ENCODE measurements at regions not wholly inside any gene's neighbourhood (a gene's known extent, or its start where the extent isn't known, plus 50 kb on each side); places are given as distances from the start of the nearest gene placed in this dataset.
"Not testable (repeated sequence)": the region's sequence is repeated elsewhere in the genome, so short reads cannot be mapped to it uniquely, and the experiment has no call there.

GRCh38 chr5:8714861-8715260 lies 831.0 kb downstream of the SEMA5A start:
- DNase-seq (ENCODE audit: low spot score): no peak

DNA sequence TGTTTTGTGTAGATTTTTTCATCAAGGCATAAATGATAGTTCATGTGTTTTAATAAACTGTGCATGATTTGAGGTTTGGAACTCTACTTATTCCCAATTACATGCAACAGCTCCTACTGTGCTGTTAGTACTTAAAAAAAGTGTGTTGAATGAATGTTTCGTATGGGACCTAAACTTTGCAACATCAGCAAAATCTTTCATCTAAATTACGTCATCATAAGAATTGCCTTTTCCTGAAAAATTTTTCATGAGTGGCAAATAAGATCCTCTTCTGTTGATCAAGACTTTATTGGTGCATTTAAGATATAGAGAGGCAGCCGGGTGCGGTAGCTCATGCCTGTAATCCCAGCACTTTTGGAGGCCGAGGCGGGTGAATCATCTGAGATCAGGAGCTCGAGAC lies 826.1 kb downstream of the SEMA5A start:
- no peak for DNase-seq (ENCODE audit: low spot score)

GRCh38 chr5:8720506-8720905 lies 825.4 kb downstream of the SEMA5A start:
- DNase-seq (ENCODE audit: low spot score): no peak

DNA sequence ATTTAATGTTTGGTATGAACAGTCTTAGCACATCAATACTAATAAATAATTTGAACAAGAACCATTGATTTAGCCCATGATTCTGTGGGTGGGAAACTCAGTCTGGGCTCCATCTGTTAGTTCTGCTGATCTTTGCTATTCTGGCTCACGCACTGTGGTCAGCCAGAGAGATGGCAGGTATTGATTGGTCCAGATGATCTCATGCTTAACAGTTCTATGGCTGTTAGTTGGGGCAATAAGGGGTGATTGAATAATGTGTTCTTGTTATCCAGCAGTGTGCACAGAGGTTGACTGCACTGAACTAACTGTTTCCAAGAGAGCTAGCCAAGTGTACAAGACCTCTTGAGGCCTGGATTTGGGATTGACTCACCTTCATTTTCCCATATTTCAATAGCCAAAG lies 824.3 kb downstream of the SEMA5A start:
- no peak for DNase-seq (ENCODE audit: low spot score)

GRCh38 chr5:8726383-8727036 lies 819.4 kb downstream of the SEMA5A start:
- no peak for DNase-seq (ENCODE audit: low spot score)

DNA sequence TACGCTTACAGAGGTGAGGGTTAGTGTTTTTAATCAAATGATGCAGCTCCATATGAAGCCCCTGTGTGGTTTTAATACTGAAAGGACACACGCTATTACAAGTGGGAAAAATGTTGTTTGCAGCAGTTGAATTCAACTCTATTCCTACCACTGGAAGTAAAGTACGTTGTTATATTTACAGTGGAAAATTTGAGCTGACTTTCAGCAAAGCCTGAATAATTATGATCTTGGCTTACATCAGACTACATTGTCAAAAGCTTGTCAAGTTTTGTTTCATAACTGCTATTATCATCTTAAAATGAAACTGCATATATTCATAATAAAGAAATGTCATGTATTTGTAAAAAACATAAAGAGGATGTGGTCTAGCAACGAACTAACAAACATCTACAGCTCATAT lies 818.5 kb downstream of the SEMA5A start:
- DNase-seq (ENCODE audit: low spot score): no peak

- no peak for DNase-seq (ENCODE audit: low spot score)
Observed at GRCh38 chr5:8729437-8729836, 816.4 kb downstream of the SEMA5A start.

GRCh38 chr5:8730194-8730593 lies 815.7 kb downstream of the SEMA5A start:
- DNase-seq (ENCODE audit: low spot score): no peak

GRCh38 chr5:8731110-8731509 lies 814.8 kb downstream of the SEMA5A start:
- not testable (repeated sequence) for DNase-seq (ENCODE audit: low spot score)

- no peak for DNase-seq (ENCODE audit: low spot score)
Observed at GRCh38 chr5:8740595-8740994, 805.3 kb downstream of the SEMA5A start.

DNA sequence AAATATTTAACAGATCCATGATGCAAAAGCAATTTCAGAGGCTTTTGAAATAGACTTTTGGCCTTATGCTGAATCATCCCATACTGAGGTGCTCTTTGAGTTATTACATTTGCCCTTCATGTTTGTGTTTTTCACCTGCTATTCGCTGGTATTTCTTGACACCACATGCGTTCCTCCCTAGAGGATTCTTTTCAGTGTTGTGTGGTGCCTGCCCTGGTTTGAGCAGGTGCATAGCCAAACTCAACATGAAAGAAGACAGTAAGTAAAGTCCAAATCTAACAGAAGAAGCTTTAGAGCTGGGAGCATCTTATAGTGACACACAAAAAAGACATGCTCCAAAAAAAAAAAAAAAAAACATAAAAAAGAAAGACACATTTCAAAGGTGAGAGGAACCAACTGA lies 796.3 kb downstream of the SEMA5A start:
- DNase-seq (ENCODE audit: low spot score): no peak

- no peak for DNase-seq (ENCODE audit: low spot score)
Observed at GRCh38 chr5:8750100-8750499, 795.8 kb downstream of the SEMA5A start.

DNA sequence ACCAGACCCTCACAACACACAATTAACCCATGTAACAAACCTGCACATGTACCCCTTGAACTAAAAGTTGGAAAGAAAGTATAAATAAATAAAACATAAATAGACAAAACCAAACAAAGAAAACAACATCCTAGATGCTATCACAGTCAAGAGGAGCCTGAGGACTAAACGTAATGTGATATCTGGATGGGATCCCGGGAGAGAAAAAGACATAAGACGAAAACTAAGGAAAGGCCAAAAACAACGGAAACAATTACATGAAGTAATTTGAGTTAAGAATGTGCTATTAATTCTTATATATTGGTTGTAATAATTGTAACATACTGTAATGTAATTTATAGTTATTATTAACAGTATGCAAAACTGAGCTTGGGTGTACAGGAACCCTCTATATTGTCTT lies 793.9 kb downstream of the SEMA5A start:
- no peak for DNase-seq (ENCODE audit: low spot score)

GRCh38 chr5:8752595-8752994 lies 793.3 kb downstream of the SEMA5A start:
- no peak for DNase-seq (ENCODE audit: low spot score)

- no peak for DNase-seq (ENCODE audit: low spot score)
Observed at GRCh38 chr5:8756498-8757084, 789.3 kb downstream of the SEMA5A start.

- DNase-seq (ENCODE audit: low spot score): no peak
Observed at GRCh38 chr5:8765886-8766285, 780.0 kb downstream of the SEMA5A start.

DNA sequence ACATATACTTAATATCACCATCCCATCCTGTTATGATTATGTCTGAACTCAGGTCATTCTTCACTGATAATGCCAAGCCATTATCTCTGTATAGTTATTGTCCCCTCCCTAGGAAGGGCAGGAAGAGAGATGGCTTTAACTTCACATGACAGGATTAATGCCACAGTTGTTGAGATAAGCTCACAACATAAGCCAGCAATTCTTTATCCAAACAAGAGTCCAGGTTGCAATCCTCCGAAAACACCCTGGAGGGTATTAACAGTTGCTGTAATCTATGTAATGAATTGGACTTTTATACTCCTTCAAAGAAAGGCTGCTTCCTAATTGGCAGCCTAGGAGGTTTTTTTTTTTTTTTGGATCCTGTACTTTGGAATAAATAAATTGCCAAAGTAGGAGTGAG lies 779.4 kb downstream of the SEMA5A start:
- DNase-seq (ENCODE audit: low spot score): no peak

DNA sequence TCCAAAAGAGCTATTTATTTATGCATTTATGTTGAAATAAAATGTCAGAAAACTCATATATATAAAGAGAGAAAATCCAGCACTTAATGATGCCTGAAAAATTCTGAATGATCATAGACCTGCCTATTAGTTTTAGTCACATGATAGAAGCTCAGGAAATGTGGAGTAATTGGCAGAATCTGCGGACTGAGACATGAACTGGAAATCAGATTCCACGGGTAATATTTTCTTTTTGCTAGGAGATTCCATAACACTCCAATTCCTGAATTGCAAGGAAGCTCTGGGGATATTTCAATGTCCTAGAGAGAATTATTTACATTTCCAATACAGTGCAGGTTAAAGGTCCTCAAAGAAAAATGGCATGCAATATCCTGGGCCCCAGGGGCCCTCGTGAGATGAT lies 778.8 kb downstream of the SEMA5A start:
- DNase-seq (ENCODE audit: low spot score): no peak

DNA sequence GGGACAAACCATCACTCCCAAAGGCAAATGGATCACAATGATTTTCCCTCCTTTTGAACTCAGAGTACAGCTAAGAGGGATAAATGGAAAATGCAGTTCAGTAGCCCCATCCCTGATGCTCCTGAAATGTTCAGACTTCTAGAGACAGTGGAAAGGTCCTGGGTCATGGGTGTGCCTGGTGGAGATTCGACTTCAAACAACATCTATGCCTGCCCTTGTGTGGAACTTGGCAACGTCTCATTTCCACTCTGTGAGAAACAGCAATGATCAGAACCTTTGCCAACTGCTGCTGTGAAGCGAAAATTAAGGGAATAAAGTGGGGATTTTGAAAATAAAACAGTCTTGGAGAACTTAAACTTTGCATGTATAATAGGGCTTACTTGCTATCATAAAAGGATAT lies 778.1 kb downstream of the SEMA5A start:
- DNase-seq (ENCODE audit: low spot score): no peak

GRCh38 chr5:8769631-8770030 lies 776.2 kb downstream of the SEMA5A start:
- no peak for DNase-seq (ENCODE audit: low spot score)

DNA sequence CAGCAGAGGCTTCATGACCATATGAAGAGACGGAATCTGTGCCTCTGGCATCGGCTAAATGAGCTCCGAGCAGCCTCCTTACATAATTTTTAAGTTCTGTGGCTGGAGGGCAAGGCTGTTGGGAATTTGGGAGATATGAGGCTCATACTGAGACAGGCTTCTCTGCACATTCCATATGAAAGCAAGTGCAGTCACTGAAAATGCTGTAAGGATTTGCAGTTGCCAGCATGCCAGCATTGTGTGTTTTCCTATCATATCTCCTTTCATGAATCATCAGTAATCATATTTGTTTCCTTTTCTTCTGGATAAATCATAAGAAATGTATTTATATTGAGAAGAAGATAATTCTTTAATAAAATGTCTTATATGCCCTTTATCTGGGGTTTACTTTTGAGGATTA lies 775.4 kb downstream of the SEMA5A start:
- no peak for DNase-seq (ENCODE audit: low spot score)

GRCh38 chr5:8773046-8773615 lies 772.7 kb downstream of the SEMA5A start:
- no peak for DNase-seq (ENCODE audit: low spot score)

DNA sequence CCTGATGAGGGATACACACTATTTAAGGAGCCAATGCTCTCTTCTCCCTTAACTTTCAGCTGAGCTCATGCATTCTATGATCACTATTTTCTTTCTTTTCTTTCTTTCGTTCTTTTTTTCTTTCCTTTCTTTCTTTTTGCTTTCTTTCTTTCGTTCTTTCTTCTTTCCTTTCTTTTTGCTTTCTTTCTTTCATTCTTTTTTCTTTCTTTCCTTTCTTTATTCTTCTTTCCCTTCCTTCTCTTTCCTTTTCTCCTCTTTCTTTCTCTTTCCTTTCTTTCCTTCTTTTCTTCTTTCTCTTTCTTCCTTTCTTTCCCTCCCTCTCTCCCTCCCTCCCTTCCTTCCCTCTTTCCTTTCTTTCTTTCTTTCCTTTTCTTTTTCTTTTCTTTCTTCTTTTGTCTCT lies 761.2 kb downstream of the SEMA5A start:
- DNase-seq (ENCODE audit: low spot score): no peak

DNA sequence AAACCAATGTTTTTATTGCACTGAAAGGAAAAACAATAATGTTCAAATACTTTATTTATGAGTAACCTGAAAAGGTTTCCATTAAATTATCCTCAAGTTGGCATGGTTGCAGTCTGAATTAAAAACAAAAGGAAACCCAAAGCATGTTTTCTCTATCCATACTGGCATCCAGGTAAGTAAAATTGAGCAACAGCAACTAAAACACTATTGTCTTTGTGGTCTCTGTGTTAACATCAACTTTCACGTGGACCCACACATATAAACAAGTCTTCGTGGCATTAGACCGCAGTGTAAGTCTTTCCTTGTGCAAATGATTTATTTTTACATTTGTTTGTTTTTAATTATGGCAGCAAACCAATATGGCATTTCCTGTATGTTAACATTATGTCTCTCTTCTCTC lies 757.6 kb downstream of the SEMA5A start:
- no peak for DNase-seq (ENCODE audit: low spot score)
